HG03378 (cell line): ENCODE measurements at regions not wholly inside any gene's neighbourhood (a gene's known extent, or its start where the extent isn't known, plus 50 kb on each side); places are given as distances from the start of the nearest gene placed in this dataset.
"Not testable (repeated sequence)": the region's sequence is repeated elsewhere in the genome, so short reads cannot be mapped to it uniquely, and the experiment has no call there.

Source experiments
- ATAC-seq: cut with Tn5 transposase; IDR thresholded peaks from one replicate; pipeline ENCODE4 v1.9.1; 2021; ENCODE audit warnings: mild to moderate bottlenecking, moderate library complexity; ENCODE audit not compliant: unreplicated experiment

GRCh38 chr1:148279002-148279542, 127.0 kb upstream of the NBPF11 start:
- not testable (repeated sequence) for ATAC-seq

GRCh38 chr1:148277865-148278279, 125.8 kb upstream of the NBPF11 start:
- not testable (repeated sequence) for ATAC-seq

- ATAC-seq = not testable (repeated sequence)
These were observed 115.0 kb upstream of the NBPF11 start for GRCh38 chr1:148267066-148267465.

GRCh38 chr1:148264374-148265276, 112.5 kb upstream of the NBPF11 start:
- no peak for ATAC-seq

GRCh38 chr1:148263906-148264255, 111.8 kb upstream of the NBPF11 start:
- ATAC-seq = no peak

- ATAC-seq = no peak
These were observed 111.2 kb upstream of the NBPF11 start for GRCh38 chr1:148263128-148263905.

- ATAC-seq = not testable (repeated sequence)
These were observed 109.6 kb upstream of the NBPF11 start for GRCh38 chr1:148261684-148262083.

GRCh38 chr1:148257886-148258285, 105.8 kb upstream of the NBPF11 start:
- not testable (repeated sequence) for ATAC-seq

GRCh38 chr1:148254611-148255429, 102.7 kb upstream of the NBPF11 start:
- not testable (repeated sequence) for ATAC-seq

- ATAC-seq = not testable (repeated sequence)
These were observed 101.7 kb upstream of the NBPF11 start for GRCh38 chr1:148253808-148254207.

- not testable (repeated sequence) for ATAC-seq
These were observed 96.7 kb upstream of the NBPF11 start for GRCh38 chr1:148248798-148249197.

GRCh38 chr1:148246258-148246861, 94.3 kb upstream of the NBPF11 start:
- ATAC-seq = not testable (repeated sequence)

- ATAC-seq = not testable (repeated sequence)
These were observed 93.8 kb upstream of the NBPF11 start for GRCh38 chr1:148245843-148246242.

- not testable (repeated sequence) for ATAC-seq
These were observed 93.4 kb upstream of the NBPF11 start for GRCh38 chr1:148245443-148245842.

GRCh38 chr1:148233250-148233649, 81.2 kb upstream of the NBPF11 start:
- ATAC-seq = not testable (repeated sequence)

- not testable (repeated sequence) for ATAC-seq
These were observed 76.8 kb upstream of the NBPF11 start for GRCh38 chr1:148228846-148229245.

- not testable (repeated sequence) for ATAC-seq
These were observed 70.5 kb upstream of the NBPF11 start for GRCh38 chr1:148222399-148223159.

- not testable (repeated sequence) for ATAC-seq
These were observed 69.5 kb upstream of the NBPF11 start for GRCh38 chr1:148221593-148221992.

- not testable (repeated sequence) for ATAC-seq
These were observed 67.1 kb upstream of the NBPF11 start for GRCh38 chr1:148219229-148219628.
